CD4-positive, alpha-beta memory T cell (primary cell): ENCODE measurements at regions not wholly inside any gene's neighbourhood (a gene's known extent, or its start where the extent isn't known, plus 50 kb on each side); places are given as distances from the start of the nearest gene placed in this dataset.

ENCODE experiments used
- CTCF ChIA-PET: fragments of 350-600 bp; sonication (Branson Sonifier 250); formaldehyde crosslinking; loops from one replicate; lab custom pipeline; 2021; ENCODE audit warnings: inconsistent platforms; ENCODE audit not compliant: partially characterized antibody; lab: Charles Lee
- POLR2A ChIA-PET: fragments of 350-600 bp; sonication (Branson Sonifier 250); formaldehyde crosslinking; loops from one replicate; lab custom pipeline; 2021; ENCODE audit not compliant: partially characterized antibody; lab: Charles Lee
- DNase-seq, 5 donors: peaks; one replicate each; pipeline versions ENCODE4 v3.0.0 to v3.0.0-alpha.2; 2020 to 2022; ENCODE audit warnings: mixed read lengths in 1 of 5
- H3K27ac ChIP-seq: one replicate; pipeline ENCODE4 v1.7.0; 2013; ENCODE audit warnings: low read depth, low read length
- H3K27me3 ChIP-seq: 2 replicates; pipeline ENCODE4 v1.7.0; 2013; ENCODE audit warnings: mild to moderate bottlenecking, low read length, moderate library complexity; ENCODE audit not compliant: insufficient read depth
- H3K36me3 ChIP-seq: 2 replicates; pipeline ENCODE4 v1.7.0; 2013; ENCODE audit warnings: mild to moderate bottlenecking, low read length, moderate library complexity; ENCODE audit not compliant: insufficient read depth
- H3K4me1 ChIP-seq: 2 replicates; pipeline ENCODE4 v1.7.0; 2013; ENCODE audit warnings: mild to moderate bottlenecking, low read length, moderate library complexity; ENCODE audit not compliant: insufficient read depth
- H3K4me3 ChIP-seq, 2 donors: one replicate each; pipeline ENCODE4 v1.7.0; 2013; ENCODE audit warnings: low read length in 2 of 2, mild to moderate bottlenecking in 1 of 2
- H3K9me3 ChIP-seq, 2 donors: one replicate each; pipeline ENCODE4 v1.7.0; 2013; ENCODE audit warnings: low read length in 2 of 2, control low read depth in 1 of 2; ENCODE audit not compliant: control insufficient read depth in 1 of 2
- H3K27ac Mint-ChIP-seq, 7 donors: one replicate each; pipeline ENCODE4 v1.8.0; 2020 to 2021; ENCODE audit warnings: mixed read lengths in 7 of 7, mild to moderate bottlenecking in 6 of 7, inconsistent platforms in 3 of 7, moderate library complexity in 3 of 7
- H3K27me3 Mint-ChIP-seq, 2 donors: one replicate each; pipeline ENCODE4 v1.8.0; 2020 to 2021; ENCODE audit warnings: mixed read lengths in 2 of 2
- H3K36me3 Mint-ChIP-seq, 2 donors: one replicate each; pipeline ENCODE4 v1.8.0; 2020 to 2021; ENCODE audit warnings: mixed read lengths in 2 of 2, inconsistent platforms in 1 of 2, mild to moderate bottlenecking in 1 of 2
- H3K4me1 Mint-ChIP-seq, 4 donors: one replicate each; pipeline ENCODE4 v1.8.0; 2020 to 2021; ENCODE audit warnings: mixed read lengths in 4 of 4, mild to moderate bottlenecking in 1 of 4
- H3K4me3 Mint-ChIP-seq, 8 donors: one replicate each; pipeline ENCODE4 v1.8.0; 2020 to 2021; ENCODE audit warnings: mixed read lengths in 8 of 8, mild to moderate bottlenecking in 7 of 8, moderate library complexity in 6 of 8, inconsistent platforms in 3 of 8
- H3K9me3 Mint-ChIP-seq, 8 donors: one replicate each; pipeline ENCODE4 v1.8.0; 2020 to 2021; ENCODE audit warnings: mixed read lengths in 8 of 8, mild to moderate bottlenecking in 5 of 8, inconsistent platforms in 3 of 8, moderate library complexity in 1 of 8
- intact Hi-C: fragments of 100-400 bp; cut with micrococcal nuclease; formaldehyde crosslinking; loops from one replicate; pipeline ENCODE4 v1.15.1; 2023

DNA sequence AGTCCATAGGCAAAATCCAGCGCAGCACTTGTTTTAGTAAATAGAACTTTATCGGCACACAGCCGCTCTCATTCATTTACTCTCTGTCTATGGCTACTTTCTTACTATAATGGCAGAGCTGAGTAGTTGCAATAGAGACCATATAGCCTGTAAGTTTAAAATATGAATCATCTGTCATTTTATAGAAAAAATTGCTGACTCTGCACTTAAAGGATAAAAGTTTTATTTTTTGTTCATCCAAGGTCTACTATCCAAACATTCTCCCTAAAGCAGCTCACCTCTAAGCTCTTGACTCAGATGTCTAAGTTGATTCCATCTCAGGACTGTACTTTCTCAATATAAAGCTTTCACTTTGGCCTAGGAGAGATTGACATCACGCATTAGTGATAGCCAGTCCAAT, 825.7 kb downstream of the OLFM4 start:
- Mint-ChIP-seq H3K27ac (no peak overlapping the region), H3K9me3 (peaks cover 5 to 28% (median 13%) of the 10 kb centered on the region in 8 donors), H3K4me3 (no peak overlapping the region), H3K36me3 (no peaks in the 10 kb centered on the region), H3K4me1 (no peaks in the 10 kb centered on the region), H3K27me3 (no peaks in the 10 kb centered on the region)
- no peak overlapping the region for H3K27ac ChIP-seq
- no peaks in the 10 kb centered on the region for H3K36me3 ChIP-seq
- DNase-seq: no peak
- POLR2A ChIA-PET: no interaction called here
- no peaks in the 10 kb centered on the region for H3K4me1 ChIP-seq
- CTCF ChIA-PET: no interaction called here
- H3K27me3 ChIP-seq: no peaks in the 10 kb centered on the region
- H3K4me3 ChIP-seq: no peak overlapping the region
- no peaks in the 10 kb centered on the region for H3K9me3 ChIP-seq
- intact Hi-C loops: no loop called here

DNA sequence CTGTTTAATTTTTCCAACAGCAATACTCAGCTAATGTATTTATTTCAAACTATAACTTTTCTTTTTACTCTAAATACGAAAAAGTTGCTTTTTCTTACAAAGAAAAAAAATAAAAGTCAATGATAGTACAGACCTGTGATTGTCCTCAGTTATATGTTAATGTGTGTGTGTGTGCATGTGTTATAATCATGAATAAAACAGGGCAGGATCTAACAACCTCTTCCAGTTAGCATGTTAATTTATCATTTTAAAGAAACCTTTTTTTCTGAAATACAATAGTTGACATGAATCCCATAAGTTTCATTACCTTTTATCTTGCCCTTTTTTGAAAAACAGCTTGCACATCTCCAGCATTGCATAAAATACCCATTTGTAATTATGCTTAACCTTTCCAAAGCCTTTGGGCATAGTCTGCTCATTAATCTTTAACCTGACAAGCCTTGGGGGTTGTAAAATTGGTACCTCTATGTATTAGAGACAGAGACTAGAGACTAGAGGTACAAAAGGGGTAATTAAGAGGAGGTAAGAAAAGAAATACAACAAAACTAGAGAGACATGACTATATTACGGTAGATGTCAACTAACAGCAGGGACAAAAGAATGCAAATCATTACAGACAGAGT, 828.1 kb downstream of the OLFM4 start:
- Histone ChIP-seq H3K36me3 (no peaks in the 10 kb centered on the region), H3K27ac (no peak overlapping the region), H3K4me1 (no peaks in the 10 kb centered on the region), H3K9me3 (no peaks in the 10 kb centered on the region), H3K27me3 (no peaks in the 10 kb centered on the region), H3K4me3 (no peak overlapping the region)
- DNase-seq: no peak
- H3K27ac Mint-ChIP-seq: no peak overlapping the region
- H3K4me3 Mint-ChIP-seq: no peak overlapping the region
- no peaks in the 10 kb centered on the region for H3K4me1 Mint-ChIP-seq
- no peaks in the 10 kb centered on the region for H3K36me3 Mint-ChIP-seq
- no peaks in the 10 kb centered on the region for H3K27me3 Mint-ChIP-seq
- ChIA-PET POLR2A (no interaction called here), CTCF (no interaction called here)
- intact Hi-C loops: no loop called here
- H3K9me3 Mint-ChIP-seq: peaks cover 5 to 18% (median 12%) of the 10 kb centered on the region in 8 donors

DNA sequence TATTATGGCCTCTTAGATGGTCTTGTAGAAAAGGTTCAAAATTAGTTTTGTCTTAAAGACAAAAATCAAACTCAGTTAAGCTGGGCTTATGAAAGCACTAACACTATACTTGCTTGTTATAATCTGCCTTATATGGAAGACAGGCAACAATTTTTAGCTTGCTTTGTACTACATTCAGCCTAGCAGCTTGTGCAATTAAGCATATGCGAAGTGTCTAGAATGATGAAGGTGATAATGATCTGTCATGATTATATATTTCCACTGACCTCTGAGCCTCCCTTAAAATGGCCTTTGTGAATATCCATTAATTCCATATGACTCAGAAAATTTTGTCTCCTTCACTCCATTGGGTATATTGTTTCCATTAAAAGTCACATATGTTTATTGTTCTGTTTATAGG, 834.9 kb downstream of the OLFM4 start:
- intact Hi-C loops: no loop called here
- Histone ChIP-seq H3K27me3 (no peaks in the 10 kb centered on the region), H3K36me3 (no peaks in the 10 kb centered on the region), H3K4me3 (no peak overlapping the region), H3K9me3 (no peaks in the 10 kb centered on the region), H3K4me1 (no peaks in the 10 kb centered on the region), H3K27ac (no peak overlapping the region)
- Mint-ChIP-seq H3K9me3 (peaks cover 0 to 14% (median 5%) of the 10 kb centered on the region in 8 donors), H3K27ac (no peak overlapping the region), H3K27me3 (no peaks in the 10 kb centered on the region), H3K36me3 (no peaks in the 10 kb centered on the region), H3K4me3 (no peak overlapping the region), H3K4me1 (no peaks in the 10 kb centered on the region)
- no peak for DNase-seq
- POLR2A ChIA-PET: no interaction called here
- CTCF ChIA-PET: no interaction called here

DNA sequence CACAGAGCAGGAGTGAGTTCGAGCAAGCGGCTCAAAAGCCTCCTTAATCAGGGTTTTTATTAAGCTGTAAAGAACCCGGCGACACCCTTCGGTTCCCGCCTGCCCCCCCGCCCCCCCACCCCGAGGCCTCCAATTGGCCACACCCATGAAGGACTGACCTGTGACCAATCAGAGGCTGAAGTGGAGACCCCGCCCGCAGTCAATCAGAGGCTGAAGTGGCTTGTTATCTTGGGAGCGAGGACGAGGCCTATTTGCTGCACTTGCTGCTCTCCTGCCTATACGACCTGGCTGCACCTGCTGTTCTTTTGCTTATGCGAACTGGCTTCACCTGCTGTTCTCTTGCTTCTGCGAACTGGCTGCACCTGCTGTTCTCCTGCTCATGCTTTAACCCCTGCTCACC, 844.9 kb downstream of the OLFM4 start:
- H3K9me3 Mint-ChIP-seq: peaks cover 0 to 12% (median 5%) of the 10 kb centered on the region in 8 donors
- CTCF ChIA-PET: no interaction called here
- no peaks in the 10 kb centered on the region for H3K4me1 Mint-ChIP-seq
- intact Hi-C loops: no loop called here
- no peaks in the 10 kb centered on the region for H3K36me3 ChIP-seq
- H3K27me3 ChIP-seq: no peaks in the 10 kb centered on the region
- DNase-seq: no peak
- H3K27ac Mint-ChIP-seq: no peak overlapping the region
- H3K36me3 Mint-ChIP-seq: no peaks in the 10 kb centered on the region
- no peaks in the 10 kb centered on the region for H3K4me1 ChIP-seq
- no peaks in the 10 kb centered on the region for H3K27me3 Mint-ChIP-seq
- H3K9me3 ChIP-seq: no peaks in the 10 kb centered on the region
- no peak overlapping the region for H3K4me3 Mint-ChIP-seq
- H3K4me3 ChIP-seq: no peak overlapping the region
- H3K27ac ChIP-seq: no peak overlapping the region
- POLR2A ChIA-PET: no interaction called here

DNA sequence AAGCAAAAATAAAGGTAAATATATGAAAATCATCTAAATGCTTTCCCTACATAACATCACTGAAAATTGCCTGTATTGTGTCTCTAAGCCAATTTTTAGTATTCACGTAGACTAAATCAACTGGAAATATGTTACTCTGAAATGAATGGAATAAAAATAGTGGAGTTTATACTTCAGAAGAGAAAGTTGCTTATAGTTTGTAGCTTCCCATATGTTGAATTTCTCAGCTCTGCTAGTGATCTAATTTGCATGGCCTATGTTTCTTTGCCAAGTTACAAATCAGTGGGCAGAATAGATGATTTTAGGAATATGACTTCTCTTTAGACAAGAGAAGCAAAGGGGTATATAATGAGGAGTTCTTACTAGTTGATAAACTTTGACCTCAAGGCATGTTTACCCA, 850.2 kb downstream of the OLFM4 start:
- Mint-ChIP-seq H3K4me3 (no peak overlapping the region), H3K27ac (no peak overlapping the region), H3K27me3 (no peaks in the 10 kb centered on the region), H3K36me3 (no peaks in the 10 kb centered on the region), H3K9me3 (peaks cover 0 to 26% (median 3%) of the 10 kb centered on the region in 8 donors), H3K4me1 (no peaks in the 10 kb centered on the region)
- POLR2A ChIA-PET: no interaction called here
- H3K4me1 ChIP-seq: no peaks in the 10 kb centered on the region
- intact Hi-C loops: no loop called here
- CTCF ChIA-PET: no interaction called here
- no peaks in the 10 kb centered on the region for H3K36me3 ChIP-seq
- no peak overlapping the region for H3K27ac ChIP-seq
- no peaks in the 10 kb centered on the region for H3K27me3 ChIP-seq
- DNase-seq: no peak
- H3K9me3 ChIP-seq: no peaks in the 10 kb centered on the region
- no peak overlapping the region for H3K4me3 ChIP-seq

DNA sequence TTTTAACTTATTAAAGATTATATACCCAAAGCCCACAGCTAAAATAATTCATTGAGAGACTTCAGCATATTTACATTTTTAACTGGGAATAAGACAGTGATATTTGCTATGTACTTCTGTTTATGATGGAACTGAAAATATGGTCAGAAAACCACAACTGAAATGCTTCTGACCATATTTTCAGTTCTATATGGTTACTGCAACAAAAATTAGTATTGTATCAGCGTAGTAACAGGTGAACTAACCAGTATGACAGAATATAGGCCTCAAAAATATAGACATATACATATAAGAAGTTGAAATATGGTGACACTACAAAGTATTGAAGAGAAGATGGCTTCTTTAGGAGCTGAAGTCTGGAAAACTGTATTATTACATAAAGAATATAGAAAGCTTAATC, 857.4 kb downstream of the OLFM4 start:
- ChIA-PET CTCF (no interaction called here), POLR2A (no interaction called here)
- no peaks in the 10 kb centered on the region for H3K9me3 ChIP-seq
- no peak overlapping the region for H3K4me3 ChIP-seq
- no peak for DNase-seq
- intact Hi-C loops: no loop called here
- Mint-ChIP-seq H3K4me3 (no peak overlapping the region), H3K27me3 (no peaks in the 10 kb centered on the region), H3K27ac (no peak overlapping the region), H3K9me3 (peaks cover 0 to 11% (median 5%) of the 10 kb centered on the region in 8 donors), H3K36me3 (no peaks in the 10 kb centered on the region), H3K4me1 (no peaks in the 10 kb centered on the region)
- H3K27ac ChIP-seq: no peak overlapping the region
- H3K27me3 ChIP-seq: no peaks in the 10 kb centered on the region
- no peaks in the 10 kb centered on the region for H3K4me1 ChIP-seq
- H3K36me3 ChIP-seq: no peaks in the 10 kb centered on the region

DNA sequence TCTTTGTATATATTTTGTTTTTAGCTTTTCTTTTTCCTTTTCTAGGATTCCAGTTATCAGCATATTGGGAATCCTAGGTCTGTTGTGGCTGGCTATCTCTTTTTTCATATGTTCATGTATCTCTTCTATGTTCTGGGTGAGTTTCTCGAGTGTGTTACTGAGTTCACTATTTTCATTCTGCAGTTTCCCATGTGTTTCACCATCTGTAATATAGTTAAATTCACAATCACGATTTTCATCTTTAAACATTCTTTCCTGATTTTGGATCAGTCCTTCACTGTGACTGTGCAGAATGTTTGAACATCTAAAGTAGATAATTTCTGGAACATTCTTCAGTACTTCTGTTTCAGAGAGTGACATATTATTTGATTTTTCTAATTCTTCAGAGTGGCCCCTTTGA, 862.1 kb downstream of the OLFM4 start:
- Histone ChIP-seq H3K27ac (no peak overlapping the region), H3K36me3 (no peaks in the 10 kb centered on the region), H3K4me1 (no peaks in the 10 kb centered on the region), H3K27me3 (no peaks in the 10 kb centered on the region), H3K9me3 (no peaks in the 10 kb centered on the region), H3K4me3 (no peak overlapping the region)
- intact Hi-C loops: no loop called here
- Mint-ChIP-seq H3K27ac (no peak overlapping the region), H3K4me3 (no peak overlapping the region), H3K4me1 (no peaks in the 10 kb centered on the region), H3K9me3 (peaks cover 2 to 12% (median 8%) of the 10 kb centered on the region in 8 donors), H3K36me3 (no peaks in the 10 kb centered on the region), H3K27me3 (no peaks in the 10 kb centered on the region)
- POLR2A ChIA-PET: no interaction called here
- no peak for DNase-seq
- CTCF ChIA-PET: no interaction called here

DNA sequence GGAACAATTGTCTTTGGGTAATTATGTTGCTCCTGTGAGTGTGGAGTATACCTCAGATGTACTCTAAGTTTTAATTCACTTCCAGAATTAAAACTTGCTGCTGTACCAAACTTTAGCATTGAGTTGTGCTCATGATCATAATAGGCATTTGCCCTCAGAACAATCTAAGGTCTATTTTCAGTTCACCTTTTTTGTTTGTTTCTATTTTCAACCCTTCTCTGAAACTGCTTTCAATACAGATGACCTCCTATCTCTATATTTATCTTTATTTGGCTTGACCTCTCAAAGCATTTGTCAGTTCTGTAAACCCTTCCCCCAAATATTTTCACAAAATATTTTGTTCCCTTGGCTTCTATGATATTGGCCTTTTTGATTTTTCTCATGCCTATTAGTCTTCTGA, 873.0 kb downstream of the OLFM4 start:
- peaks cover 2 to 31% (median 9%) of the 10 kb centered on the region in 8 donors for H3K9me3 Mint-ChIP-seq
- H3K4me1 ChIP-seq: no peaks in the 10 kb centered on the region
- no peaks in the 10 kb centered on the region for H3K4me1 Mint-ChIP-seq
- intact Hi-C loops: no loop called here
- POLR2A ChIA-PET: no interaction called here
- H3K27me3 ChIP-seq: no peaks in the 10 kb centered on the region
- no peaks in the 10 kb centered on the region for H3K27me3 Mint-ChIP-seq
- H3K4me3 Mint-ChIP-seq: no peak overlapping the region
- H3K27ac Mint-ChIP-seq: no peak overlapping the region
- H3K36me3 ChIP-seq: no peaks in the 10 kb centered on the region
- no peak for DNase-seq
- H3K27ac ChIP-seq: no peak overlapping the region
- H3K36me3 Mint-ChIP-seq: no peaks in the 10 kb centered on the region
- no peaks in the 10 kb centered on the region for H3K9me3 ChIP-seq
- H3K4me3 ChIP-seq: no peak overlapping the region
- CTCF ChIA-PET: no interaction called here
